Esophagus mucosa (tissue), 1 donor: ENCODE measurements at regions not wholly inside any gene's neighbourhood (a gene's known extent, or its start where the extent isn't known, plus 50 kb on each side); places are given as distances from the start of the nearest gene placed in this dataset.

Source experiments
- ATAC-seq: fragments of 200-7000 bp; cut with Tn5 transposase; one replicate; pipeline ENCODE4 v1.9.1; 2020
- donor health status: DM: yes; HTN: yes; CAD: no.

DNA sequence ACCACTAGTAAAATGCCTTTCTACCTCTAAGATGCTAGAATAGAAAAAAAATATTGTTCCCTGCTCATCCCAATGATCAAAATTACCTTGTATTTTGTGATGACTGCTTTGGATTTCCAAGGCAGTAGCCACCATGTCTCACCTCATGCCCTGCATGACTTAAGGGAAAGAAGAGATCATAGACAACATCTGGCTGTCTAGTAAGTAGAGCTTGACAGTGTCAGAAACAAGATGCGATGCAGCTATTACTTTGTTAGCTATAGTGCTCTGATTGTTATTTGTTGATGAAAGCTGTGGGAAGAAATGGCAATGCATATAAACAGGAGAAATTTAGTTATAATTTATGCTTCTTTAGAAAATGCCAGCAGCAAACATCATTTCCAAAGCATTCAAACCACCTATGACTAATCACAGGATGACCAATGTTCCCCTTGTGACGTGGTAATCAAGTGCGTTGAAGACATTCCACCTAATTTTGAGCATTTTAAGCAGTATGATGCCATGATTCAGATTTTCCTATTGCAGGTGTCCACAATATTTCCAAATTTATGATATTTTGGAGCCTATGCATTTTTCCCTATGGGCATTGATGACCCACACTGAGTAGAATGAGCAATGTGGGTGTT is 308.3 kb downstream of the KCNRG start:
- ATAC-seq: no peak

DNA sequence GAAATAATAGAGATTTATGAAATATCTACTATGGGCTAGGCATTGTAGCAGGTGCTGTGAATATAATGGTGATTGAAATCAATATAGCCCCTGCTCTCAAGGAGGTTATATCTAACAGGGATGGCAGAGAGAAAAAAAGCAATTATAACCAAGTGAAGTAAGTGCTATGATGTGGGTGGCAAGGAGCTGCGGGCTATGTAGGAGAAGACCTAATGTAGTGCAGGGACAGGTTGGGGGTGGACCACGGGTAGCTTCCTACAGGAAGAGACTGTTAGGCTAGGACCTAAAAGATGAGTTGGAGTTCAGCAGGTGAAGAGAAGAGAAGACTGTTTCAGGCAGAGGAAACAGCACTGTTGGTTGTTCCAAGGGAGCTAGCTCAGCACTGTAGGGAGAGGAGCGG is 311.0 kb downstream of the KCNRG start:
- ATAC-seq: no peak

- ATAC-seq: no peak
These were observed 311.6 kb downstream of the KCNRG start for GRCh38 chr13:50326811-50327210.

DNA sequence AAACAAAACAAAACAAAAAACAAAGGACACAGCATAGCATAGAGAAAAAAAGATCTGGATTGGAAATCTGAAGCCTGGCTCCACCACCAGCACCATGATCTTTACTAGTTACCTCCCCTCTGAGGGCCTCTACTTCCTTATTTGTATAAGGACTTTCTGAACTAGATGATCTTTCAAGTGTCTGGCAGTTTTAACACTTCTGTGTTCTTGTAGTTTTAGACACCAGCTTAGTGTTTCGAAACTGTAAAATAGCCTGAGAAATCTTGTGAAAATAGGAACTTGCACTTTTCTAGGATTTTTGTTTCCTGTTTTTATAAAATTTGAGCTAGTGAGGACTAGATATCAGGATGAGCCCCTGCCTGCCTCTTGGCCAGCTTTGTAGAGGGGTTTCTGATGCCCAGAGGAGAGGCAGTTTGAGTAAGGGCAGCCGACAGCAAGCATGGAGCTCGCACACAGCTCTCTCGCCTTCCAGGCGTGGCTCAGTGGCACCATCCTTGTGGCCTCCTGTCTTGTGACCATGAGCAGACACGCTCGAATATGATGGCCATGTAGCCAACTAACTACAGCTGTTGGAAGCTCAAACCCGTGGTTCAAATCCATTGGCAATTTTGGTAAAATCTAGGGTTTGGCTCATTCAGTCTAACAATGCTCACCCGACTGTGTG is 319.0 kb downstream of the KCNRG start:
- no peak for ATAC-seq

DNA sequence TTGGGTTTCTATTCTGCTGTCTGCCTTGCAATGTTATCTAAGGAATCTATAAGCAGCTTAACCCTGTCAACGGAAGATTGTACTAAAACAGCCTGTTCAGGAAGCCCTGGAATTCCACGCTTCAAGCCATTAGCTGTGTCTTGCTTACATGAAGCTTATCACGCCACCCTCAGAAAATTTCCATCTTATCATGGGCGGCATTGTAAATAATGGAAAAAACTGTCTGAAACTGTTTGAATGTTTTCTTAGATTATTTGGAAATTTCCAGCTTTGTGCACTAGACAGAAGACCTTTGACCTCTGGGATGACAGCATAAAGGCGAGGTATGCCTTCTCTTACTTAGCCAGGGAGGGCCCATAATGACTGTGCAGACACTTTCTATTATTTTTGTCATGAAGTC is 319.7 kb downstream of the KCNRG start:
- no peak for ATAC-seq

DNA sequence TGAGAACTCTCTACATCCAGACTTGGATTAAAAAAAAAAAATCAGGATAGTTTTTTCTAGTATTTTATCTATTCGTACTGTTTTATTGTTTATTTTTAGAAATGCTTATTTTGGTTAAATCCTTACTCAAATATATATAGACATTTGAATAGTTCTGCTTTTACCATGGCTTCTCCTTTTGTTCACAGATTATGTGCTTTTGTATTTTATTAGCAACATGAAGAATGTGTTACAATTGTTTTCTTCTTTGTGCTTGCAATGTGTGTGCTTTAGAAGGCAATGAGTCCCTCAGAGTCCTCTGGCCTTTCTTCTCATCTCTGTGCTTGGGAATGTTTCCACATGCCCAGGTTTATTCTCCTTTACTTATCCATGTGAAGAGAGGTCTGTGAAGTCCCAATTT is 324.0 kb downstream of the KCNRG start:
- ATAC-seq: no peak

DNA sequence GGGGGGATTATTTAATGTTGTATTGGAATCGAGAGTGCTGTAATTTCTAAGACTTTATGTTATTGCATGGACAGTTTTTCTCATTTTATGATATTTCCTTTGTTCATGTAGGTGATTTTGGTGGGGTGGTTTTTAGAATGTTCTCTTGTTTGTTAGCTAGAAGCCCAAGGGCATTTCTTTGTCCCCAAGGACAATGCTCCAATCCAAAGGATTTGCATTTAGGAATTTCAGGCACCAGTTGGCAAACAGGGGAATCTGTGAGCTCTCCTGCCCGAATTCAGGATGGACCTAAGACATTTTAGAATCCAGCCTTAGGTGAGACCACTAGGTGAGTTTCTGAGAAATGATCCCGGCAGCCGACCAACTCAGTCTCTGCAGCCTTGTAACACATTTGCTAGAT is 324.9 kb downstream of the KCNRG start:
- ATAC-seq: no peak

DNA sequence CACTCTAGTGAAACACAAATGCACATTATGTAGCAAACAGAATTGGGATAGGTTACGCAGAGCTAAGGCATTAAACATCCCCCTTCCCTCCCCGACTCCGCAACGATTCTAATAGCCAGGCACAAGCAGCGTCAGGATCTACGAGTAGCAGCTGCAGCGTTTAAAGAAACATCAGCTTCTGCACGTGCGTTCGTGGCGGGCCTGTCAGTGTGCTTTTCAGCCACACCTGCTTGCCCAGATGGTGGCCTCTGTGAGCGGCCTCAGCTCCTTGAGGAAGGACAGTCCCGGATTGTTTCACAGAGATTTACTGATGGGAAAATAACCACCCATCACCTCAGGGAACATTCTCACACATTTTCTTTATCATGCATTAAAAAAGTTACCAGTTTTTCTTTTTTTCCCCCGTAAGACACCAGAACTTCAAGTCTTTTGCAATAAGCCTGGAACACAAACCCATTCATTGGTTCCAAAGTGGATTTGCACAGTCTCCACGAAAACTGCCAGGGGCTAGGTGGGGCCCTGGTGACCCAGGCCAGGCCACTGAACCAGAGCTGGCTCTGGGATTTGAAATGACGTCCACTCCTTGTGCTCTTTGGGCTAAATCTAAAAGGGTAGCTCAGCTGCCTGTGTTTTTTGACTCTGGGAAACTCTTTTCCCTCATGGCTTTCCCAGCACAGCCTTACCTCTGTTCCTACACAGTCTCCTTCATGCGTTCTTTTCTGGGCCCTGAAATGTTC is 325.5 kb downstream of the KCNRG start:
- no peak for ATAC-seq

DNA sequence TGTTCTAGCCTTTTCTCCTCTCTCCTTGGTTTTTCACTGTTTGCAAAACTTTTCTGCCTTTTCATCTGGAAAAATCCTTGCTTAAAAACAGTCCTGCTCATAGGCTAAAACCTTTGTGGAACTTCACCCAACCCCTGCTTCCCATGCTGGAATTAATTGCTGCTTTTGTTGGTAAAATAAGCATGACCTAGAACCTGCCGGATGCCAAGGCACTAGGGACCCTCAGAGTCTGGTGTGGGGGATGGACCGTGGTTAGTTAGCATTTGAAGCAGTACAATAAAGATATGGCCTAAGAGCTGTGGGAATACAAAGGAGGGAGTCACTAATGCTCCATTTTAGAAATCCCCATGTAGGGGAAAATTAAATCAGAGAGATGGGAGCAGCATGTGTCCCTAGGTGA is 326.3 kb downstream of the KCNRG start:
- no peak for ATAC-seq

DNA sequence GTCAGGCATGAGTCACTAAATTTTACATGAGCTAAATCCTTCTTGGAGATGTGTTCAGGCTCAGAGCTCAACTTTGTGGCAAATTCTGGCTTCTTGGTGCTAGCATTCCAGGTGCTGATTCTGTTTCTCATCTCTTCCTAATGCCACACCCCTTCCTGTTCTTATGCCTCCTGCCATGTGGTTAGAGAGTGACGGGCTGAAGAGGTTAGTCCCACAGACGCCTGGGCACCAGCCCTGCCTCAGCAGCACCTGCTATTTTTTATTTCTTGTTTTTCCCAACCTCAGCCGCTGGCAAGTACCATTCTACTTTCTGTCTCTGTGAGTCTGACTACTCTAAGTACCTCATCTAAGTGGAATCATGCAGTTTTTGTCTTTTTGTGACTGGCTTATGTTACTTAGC is 329.5 kb downstream of the KCNRG start:
- ATAC-seq: no peak

GRCh38 chr13:50345804-50346203 is 330.6 kb downstream of the KCNRG start:
- ATAC-seq: no peak

DNA sequence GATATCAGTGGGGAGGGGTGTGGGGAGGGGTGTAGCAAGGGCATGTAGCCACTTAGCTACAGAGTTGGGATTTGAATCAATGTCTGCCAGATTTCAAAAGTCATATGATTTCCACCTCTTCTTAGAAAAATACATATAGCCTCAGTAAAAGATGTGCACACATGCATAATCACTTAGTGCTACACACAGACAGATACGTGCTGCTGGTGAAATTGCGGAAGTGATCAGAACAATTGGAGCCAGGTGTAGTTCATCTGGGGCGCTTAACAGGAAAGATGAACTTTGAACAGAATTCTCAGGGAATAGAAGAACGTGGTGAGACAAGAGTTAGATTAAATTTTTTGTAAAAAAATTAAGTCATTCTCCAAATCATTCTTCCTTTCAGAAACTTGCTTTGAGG is 333.1 kb downstream of the KCNRG start:
- ATAC-seq: no peak

- no peak for ATAC-seq
These were observed 337.7 kb downstream of the KCNRG start for GRCh38 chr13:50352720-50353480.

GRCh38 chr13:50353651-50354415 is 338.6 kb downstream of the KCNRG start:
- no peak for ATAC-seq

GRCh38 chr13:50355797-50356196 is 340.6 kb downstream of the KCNRG start:
- no peak for ATAC-seq

GRCh38 chr13:50357136-50357535 is 341.9 kb downstream of the KCNRG start:
- no peak for ATAC-seq

DNA sequence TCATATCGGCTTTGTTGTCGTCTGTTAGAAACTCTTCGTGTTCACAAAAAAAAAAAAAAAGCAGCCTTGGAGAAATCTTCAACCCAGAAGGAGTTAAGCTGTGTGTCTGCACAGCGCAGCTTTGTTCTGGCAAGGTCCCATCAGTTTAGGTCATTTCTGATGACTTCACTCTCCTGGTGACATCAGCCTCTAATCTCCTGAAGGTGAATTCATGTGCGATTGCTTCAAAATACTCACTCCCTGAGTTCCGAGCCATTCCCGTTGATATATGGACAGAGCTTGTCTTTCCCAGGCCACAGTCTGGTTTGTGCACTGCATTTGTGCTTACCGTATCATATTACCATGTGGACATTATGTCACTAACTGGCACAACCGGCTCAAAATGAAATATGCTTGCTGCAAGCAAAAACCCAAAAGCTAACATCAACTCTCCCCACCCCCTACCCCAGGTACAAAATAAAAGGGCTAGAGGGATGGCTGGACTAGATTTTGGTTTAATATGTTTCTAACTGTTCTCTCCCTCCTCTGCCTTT is 342.4 kb downstream of the KCNRG start:
- ATAC-seq: peak; percentile 51

DNA sequence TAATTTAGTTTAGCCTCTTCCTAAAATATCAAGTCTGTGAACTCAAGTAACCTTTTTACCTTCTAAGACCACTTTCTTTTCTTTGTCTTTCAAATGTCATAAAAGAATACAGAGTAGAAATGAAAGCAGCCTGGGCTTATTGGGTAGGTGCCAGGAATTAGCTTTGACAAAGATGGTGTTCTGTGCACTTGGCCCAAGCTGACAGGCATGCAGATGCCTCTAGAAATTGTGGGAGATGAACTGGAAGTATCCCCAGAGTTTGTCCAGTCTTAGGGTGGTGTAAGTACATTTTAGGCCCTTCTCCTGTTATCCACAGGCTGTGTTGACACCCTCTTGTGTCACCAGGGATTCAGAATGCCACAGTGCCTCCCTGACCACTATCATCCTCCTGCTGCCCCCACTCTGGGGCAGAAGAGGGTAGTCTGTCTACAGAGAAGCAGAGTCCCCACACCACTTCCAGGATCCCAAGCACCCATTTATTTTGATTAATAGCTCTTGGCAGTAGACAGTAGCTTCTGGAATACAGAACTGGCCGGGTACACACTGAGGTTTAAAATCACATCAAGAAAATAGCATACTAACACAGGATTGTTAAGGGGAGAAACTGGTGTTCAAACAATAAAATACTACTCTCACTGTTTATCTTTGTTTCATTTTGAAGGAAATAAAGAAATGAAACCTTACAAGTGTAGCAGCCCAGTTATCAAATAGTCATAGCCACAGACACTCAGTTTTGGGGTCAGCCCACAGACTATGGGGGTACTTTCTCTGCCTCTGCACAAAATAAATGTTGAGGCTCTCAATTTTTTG is 343.2 kb downstream of the KCNRG start:
- no peak for ATAC-seq

DNA sequence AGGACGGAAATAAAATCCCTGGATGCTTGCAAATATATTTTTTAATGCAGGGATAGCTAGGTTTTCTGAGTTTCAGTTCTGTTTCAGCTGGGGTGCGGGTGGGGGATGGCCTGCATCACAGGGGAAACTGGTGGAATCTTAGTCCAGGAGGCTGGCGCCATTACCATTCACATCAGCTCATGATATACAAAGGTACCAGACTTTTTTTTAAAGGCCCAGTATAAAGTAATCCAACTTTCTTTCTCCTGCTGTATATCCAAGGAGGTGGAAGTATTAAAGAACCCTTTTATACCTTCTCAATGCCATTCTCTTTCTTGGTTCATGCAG is 343.8 kb downstream of the KCNRG start:
- no peak for ATAC-seq

DNA sequence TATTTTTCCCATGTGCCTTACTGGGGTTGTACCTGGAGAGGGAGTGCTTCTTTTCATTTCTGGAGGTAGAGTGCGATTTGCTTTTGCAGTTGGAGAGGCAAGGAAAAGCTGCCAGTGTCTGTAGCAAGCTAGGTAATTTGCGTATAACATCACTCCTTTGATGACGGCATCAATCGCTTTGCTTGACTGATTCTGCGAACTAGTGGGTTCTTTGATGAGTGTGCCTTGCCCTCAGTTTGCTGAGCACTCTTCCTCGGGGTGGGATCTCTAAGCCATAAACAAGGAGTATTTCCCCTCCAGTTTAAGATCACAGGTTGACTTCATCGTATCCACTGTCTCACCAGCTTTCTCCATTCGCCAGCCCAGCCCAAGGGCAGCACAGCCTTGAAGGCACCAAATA is 344.5 kb downstream of the KCNRG start:
- ATAC-seq: no peak

- no peak for ATAC-seq
These were observed 345.4 kb downstream of the KCNRG start for GRCh38 chr13:50360637-50361036.

DNA sequence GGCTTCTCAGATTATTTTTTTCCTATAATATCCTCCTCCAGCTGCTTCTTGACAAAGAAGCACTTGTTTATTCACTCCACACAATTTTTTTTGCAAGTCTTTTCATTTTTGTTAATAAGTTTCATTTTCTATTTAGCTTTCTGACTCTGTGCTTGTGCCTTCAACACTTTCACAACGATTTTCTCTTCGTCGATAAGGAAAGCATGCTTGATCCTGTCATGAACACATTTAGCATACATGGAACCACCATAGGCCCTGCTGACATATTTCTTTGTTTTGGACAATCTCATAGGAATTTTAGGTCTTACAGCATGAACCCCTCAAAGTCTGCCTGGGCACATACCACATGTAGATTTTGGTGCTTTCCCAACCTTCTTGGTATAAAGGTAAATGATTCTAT is 346.0 kb downstream of the KCNRG start:
- no peak for ATAC-seq
